NOMO-1 (cell line): ENCODE measurements at regions not wholly inside any gene's neighbourhood (a gene's known extent, or its start where the extent isn't known, plus 50 kb on each side); places are given as distances from the start of the nearest gene placed in this dataset.
"Not testable (repeated sequence)": the region's sequence is repeated elsewhere in the genome, so short reads cannot be mapped to it uniquely, and the experiment has no call there.

Experiments used
- DNase-seq, 2 experiments: peaks; one replicate each; lab custom pipeline; 2025; ENCODE audit not compliant: unreplicated experiment in 2 of 2; lab: John Stamatoyannopoulos, UW

DNA sequence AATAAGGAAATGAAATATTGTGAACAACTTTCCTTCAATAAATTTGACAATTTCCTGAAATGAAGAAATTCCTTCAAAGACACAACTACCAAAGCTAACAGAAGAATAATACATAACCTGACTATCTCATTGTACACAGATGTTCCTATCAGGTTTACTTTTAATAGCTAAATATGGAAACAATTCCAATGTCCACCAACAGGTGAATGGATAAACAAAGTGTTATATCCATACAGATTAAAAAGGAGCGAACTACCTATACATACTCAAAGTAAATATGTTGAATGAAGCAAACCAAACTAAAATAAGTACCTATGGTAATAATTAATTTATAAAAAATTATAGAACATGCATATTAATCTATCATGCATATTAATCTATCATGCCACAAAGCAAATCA, 554.9 kb downstream of the PPP4R3C start:
- no peak for DNase-seq

DNA sequence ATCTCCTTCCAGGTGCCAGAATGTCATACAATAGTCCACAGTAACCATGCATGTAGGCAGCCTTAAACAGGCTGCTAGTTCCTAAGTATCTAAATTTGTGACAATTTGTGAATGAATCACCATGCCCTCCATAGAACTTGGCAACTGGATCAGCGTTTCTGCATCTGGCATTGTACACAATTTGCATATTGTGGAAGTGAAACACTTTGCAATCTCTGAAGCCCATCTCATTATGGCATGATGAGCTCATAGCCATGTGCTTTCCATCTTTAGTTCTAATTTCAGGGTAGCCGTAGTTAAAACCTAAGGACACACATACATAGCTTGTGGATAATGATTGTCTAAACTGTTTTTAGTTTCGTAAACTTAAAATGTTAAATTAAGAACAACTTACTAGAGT, 573.6 kb downstream of the PPP4R3C start:
- DNase-seq, result no peak

DNA sequence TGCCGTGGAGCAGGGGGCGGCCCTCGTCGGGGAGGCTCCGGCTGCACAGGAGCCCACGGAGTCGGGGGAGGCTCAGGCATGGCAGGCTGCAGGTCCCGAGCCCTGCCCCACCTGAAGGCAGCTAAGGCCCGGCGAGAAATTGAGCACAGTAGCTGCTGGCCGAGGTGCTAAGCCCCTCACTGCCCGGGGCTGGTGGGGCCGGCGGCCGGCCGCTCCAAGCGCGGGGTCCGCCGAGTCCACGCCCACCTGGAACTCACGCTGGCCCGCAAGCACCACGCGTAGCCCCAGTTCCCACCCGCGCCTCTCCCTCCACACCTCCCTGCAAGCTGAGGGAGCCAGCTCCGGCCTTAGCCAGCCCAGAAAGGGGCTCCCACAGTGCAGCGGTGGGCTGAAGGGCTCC, 589.4 kb downstream of the PPP4R3C start:
- DNase-seq, result no peak

DNA sequence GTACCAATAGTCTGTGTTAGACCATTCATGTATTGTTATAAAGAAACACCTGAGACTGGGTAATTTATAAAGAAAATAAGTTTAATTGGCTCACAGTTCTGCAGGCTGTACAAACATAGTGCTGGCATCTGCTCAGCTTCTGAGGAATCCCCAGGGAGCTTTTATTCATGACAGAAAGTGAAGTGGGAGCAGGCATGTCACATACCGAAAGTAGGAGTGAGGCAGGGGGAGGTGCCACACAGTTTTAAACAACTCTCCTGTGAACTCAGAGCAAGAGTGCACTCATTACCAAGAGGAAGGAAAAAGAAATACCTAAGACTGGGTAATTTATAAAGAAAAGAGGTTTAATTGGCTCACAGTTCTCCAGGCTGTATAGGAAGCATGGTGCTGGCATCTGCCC, 591.2 kb downstream of the PPP4R3C start:
- DNase-seq, result no peak

DNA sequence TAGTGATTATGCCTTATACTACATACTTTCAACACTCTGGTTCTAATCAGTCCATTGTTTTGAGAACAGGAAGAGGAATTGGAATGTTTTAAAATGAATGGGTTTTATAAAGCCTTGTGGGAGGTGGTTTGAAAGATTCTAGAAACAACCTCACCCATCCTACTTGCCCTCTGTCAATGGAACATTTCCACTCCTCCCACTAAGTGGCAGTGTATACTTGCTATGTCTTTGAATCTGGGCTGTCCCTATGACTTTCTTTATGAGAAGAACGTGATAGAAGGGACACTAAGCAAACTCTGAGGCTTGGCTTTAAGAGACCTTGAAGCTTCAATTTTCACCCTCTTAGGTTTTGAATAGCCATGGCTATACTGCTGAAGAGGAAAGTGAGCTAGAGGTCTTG, 611.2 kb downstream of the PPP4R3C start:
- DNase-seq, result no peak

DNA sequence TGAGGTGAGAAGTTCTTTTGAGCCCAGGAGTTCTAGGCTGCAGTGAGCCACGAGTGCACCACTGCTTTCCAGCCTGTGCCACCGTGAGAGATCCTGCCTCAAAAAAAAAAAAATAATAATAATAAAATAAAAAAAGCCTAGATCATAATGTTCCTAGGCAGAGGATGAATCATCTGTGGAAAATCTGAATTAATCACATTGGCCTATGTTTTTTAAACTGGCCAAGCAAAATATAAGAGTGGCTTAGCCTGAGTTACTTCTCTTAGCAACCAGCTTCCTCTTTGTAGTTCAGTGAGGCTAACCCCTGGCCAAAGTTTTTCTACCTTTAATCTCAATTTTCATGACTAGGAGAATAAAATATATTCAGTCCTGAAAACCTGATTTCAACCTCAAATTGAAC, 614.6 kb downstream of the PPP4R3C start:
- no peak for DNase-seq

DNA sequence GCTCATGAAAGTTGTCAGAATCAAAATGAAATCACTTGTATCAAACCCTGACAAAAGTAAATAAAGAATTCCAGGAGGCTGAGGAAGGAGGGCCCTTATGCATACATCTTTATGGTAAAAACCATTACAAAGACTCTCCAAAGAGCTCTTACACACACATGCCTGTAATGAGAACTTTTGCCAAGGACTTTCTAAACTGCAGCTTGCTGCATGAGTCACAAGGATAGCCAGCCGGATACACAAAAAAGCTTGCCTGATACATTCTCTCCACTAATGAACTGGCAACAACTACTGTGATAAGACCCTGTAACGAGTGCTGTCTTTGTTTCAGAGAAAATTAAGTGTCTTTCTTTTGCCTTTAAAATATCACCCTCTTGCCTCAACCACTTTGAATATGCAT, 618.1 kb downstream of the PPP4R3C start:
- DNase-seq, result no peak

DNA sequence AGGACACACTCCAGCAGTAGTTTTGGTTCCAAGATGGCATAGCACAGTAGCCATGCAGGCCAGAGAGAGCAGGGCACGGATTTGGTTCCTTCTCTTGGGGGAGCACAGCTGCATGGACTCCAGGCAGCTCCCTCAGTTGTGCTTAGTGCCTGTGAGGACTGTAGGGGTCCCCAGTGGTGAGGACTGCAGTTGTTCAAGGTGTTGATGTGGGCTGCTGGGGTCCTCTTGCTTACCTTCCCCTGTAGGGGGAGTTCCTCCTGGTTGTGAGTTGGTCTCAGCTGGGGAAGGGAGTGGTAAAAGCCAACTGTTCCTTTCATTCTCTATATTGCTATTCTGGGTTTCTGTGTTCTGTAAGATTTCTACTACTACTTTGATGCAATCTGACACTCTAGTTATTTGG, 606.5 kb downstream of the MAGEB5 start:
- DNase-seq, result no peak

DNA sequence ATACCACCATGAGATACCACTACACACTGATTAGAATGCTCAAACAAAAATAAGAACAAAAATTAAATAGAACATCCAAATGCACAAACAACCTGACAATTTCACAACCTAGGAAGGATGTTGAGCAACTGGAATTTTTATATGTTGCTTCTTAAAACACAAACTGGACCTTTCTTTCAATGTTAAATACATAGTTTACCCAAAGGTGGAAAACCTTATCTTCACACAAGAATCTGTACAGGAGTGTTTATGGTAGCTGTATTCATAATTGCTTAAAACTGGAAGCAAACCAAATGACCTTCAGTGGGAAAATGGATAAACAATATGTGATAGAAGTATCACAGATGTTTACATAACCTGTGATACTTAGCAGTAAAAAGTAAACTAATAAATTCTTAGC, 573.8 kb downstream of the MAGEB5 start:
- no peak for DNase-seq

DNA sequence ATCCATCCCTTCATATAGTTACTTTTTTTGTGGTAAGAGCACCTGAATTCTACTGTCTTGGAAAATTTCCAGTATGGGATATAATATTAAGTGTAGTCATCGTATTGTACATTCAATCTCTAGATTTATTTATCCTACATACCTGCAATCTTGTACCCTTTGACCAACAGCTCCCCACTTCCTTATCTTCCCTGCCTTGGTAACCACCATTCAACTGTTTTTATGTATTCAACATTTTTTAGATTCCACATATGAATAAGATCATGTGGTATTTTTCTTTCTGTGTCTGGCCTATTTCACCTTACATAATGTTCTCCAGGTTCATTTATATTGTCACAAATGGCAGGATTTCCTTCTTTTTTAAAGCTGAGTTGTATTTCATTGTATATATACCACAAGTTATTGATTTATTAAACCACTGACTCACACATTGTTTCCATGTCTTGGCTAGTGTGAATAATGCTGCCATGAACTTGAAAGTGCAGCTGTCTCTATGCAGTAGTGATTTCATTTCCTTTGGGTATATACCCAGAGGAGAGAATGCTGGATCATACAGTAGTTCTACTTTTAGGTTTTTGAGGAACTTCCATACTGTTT, 572.5 kb downstream of the MAGEB5 start:
- DNase-seq, result no peak

DNA sequence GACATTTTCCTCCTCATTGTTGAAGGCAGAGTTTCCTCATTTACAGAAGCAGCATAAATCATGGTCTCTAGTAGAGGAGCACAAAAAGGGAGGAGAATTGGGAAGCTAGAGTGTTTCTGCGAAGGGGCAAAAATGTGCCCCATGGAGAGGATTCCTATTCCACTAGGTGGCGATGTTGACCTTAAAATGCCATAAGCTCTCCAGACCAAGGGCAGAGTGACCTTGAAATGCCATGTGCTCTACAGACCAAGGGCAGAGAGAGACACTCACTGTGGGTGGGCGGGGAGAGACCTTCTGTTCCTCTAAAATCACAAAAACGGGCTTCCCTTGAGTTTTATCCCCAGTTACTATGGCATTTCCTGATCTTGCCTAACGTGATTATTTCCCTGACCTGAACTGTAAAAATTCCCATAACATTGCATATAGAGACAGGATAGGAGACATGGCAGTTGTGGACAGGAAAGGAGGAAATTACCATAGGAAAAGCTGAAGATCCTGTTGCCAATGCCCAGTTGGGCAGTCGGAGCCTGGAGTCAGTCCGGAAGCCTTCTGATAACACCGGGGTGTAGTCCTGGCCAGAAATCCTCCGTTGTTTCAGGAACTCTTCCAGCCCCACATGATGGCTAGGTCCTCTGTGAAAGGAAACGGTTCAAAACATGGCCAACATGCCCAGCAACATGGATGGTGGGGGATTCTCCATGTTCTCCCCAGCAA, 567.7 kb downstream of the MAGEB5 start:
- peak; percentile 1 to 36 for DNase-seq

DNA sequence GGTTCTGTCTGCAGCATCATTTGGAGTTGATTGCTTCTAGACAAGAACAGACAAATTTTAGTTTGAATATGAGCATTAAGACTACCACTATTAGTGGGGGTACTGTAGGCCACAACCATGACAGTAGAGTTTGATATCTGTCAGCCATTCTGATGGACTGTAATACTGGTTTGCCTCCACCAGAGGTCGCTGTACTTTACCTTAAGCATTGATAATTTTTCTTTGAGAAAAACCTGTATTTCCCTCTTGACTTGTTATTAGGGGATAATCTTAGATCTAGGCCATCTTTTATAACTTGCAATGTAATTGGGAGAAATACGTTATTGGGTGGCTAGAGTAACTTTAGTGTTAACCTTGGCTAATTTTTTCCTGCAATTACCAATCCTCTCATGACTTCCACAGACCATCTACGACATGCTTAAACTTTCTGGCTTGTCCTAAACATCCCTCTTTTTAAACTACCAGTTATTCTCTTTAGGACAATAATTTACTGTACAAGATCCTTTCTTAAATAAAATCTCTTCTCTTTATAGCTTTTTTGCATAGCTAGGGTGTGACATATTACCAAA, 562.4 kb downstream of the MAGEB5 start:
- no peak for DNase-seq

DNA sequence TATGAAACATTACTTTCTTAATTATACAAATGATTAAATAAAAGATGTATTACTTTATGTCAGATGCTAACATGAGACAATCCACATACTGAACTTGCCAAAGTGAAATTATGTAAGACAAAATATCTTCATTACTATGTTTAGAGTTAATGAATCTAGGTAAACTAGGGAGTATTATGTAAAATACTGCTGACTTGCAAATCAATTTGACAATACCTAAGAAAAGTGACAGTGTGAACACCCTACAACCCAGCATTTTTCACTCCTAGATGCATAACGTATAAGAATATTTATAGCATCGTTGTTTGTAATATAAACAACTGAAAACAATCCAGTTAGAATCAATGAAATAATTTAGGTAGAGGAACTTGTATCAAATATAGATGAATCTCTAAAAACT, 546.3 kb downstream of the MAGEB5 start:
- DNase-seq, result no peak

DNA sequence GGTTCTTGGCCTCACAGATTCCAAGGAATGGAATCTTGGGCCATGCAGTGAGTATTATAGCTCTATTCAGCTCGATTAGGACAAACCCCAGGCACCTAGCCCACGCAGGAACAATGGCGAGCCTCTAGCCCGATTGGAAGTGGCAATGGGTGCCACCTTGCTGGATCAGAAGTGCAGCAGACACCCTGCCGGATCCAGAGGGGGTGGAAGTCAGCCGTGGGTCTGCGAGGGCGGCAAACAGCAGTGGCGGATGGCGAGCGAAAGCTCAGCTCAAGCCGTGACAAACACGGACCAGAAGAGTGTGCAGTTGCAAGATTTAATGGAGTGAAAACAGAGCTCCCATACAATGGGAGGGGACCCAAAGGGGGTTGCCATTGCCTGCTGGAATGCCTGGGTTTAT, 539.8 kb downstream of the MAGEB5 start:
- not testable (repeated sequence) for DNase-seq

DNA sequence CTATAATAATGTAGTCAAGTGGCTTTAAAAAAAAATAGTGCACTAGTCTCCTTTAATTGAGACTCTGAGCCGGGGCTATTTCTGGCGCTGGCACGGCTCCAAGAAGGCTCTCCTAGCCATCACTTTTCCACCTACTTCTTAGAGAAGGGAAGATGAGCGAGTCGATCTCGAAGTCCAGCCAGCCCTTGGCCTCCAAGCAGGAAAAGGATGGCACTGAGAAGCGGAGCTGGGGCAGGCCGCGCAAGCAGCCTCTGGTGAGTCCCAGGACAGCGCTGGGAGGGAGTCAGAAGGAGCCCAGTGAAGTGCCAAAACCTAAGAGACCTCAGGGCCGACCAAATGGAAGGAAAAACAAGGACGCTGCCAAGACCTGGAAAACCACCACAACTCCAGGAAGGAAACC, 531.9 kb downstream of the MAGEB5 start:
- DNase-seq, result no peak

DNA sequence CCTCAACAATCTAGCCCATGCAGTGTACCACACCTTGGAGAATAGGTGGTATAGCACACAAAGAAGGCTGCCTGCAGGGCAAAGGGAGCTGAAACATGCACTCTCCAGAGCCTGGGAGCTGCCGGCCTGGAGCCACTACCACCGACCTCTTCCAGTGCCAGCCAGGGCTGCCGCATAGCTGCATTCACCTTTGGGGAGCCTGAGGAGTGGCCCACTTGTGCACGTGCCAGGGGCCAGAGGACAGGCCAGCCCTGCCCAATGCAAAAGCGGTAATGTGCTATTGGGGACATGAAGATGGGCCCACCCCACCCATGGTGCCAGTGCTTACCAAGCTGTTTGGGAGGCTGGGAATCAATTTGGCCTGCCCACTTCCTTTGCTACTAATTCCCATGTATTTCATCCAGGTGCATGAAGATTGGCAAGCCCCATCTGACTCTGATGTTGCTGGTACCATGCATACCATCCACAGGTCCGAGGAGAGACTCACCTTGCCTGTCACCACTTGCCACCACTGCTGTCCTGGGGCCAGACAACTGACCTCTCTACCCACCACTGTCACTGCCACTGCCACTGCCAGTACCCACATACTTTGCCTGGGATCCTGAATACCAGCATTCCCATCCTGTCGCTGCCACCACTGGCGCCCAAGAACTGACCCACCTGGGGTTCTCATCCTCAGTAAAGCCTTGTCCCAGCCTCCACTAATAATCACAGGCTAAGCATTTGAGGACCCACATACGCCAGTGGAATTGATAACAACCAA, 506.9 kb downstream of the MAGEB5 start:
- DNase-seq, result no peak

DNA sequence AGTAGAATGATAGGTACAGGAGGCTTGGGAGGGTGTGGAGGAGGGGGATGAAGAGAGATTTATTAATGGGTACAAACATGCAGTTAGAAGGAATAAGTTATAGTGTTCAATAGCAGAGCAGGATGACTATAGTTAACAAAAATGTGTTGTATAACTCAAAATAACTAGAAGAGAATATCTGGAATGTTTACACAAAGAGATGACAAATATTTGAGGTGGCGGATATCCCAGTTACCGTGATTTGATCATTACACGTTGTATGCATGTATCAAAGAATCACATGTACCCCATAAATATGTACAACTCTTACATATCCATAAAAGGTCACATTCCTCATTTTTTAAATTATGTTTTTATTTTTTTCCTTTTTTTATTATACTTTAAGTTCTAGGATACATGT, 456.6 kb downstream of the MAGEB5 start:
- DNase-seq, result no peak

DNA sequence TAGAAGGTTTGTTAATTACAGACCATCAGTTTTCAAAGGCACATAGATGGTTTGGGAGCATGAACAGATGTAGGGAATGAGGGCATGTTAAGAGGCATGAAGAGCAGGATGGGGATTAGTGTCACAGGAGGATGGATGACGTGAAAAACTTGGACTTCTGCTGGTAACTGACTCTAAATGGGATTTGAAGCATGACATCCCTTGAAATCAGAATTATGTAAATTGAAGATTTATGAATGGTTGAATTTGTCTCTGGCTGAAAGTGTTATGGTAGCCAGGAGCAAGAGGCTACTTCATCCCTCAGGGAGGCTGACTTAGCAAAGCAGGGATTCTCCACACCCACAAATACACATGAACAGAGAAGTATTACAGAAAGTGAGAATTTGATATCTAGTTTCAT, 454.6 kb downstream of the MAGEB5 start:
- no peak for DNase-seq

DNA sequence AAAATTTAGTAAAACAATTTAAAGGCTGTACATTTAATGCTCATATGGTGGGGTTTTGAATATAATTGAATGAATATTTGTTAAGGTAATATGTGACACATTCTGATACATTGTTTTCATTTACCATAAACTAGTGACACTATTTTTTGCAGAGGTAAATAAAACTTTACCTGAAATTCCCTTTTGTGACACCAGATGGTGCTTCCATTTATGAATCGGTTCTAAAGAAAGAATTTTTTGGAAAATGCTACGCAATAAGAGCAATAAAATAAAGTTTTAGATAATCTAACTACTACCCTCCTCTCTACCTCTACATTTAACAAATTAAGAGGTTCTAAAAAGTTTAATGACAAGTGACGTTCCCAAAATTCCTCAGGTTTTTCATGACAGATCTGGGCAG, 448.9 kb downstream of the MAGEB5 start:
- no peak for DNase-seq

DNA sequence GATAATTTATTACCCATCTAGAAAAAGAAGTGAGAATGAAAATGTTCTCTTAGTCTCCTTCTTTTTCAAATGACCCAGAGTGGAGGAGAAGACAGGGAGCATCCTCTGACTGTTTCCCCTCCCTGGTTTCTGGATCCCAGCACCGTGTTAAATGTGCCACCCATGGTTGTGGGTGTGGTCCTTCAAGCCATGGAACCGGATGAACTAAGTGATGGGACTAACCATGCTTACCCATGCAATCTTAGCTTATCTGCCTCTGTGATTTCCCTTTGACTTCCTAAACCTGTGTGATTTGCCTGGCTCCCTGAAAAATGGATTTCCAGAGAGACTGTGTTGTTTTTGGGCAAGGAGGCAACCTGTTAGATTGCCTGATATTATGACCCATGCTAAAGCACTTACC, 437.1 kb downstream of the MAGEB5 start:
- no peak for DNase-seq

DNA sequence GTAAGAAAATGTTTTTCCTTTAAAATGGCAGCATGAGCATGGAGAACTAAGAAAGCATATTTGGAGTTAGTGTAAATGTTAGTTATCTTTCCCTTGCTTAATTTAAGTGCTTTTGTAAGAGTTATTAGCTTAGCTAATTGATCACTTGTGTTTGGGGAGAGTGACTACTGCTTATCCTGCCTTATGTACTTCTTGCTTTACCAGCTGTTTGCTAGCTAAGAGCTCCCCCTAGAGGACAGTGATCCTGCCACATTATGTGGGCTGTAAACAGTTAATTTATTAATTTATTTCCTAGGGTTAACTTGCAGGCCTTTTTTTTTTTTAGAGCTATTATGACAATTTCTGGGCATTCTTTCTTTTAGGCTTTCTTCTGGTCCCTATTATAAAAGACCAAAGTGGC, 435.8 kb downstream of the MAGEB5 start:
- DNase-seq, result no peak

DNA sequence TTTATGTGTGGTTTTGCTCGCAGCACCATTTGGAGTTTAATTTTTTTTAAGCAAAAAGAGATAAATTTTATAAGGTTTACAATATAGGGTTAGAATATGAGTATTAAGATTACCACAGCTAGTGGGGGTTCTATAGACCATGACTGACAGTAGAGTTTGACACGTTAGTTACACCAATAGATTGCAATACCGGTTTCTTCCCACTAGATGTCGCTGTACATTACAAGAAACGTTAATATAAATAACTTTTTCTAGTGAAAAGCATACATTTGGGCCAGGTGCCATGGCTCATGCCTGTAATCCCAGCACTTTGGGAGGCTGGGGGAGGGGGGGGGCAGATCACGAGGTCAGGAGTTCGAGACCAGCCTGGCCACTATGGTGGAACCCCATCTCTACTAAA, 433.6 kb downstream of the MAGEB5 start:
- peak in 1 of 2 experiments; percentile 19 for DNase-seq
